ENCODE measurements at regions not wholly inside any gene's neighbourhood (a gene's known extent, or its start where the extent isn't known, plus 50 kb on each side); places are given as distances from the start of the nearest gene placed in this dataset.

GRCh38 chr4:158996669-158997074, 106.2 kb upstream of the RAPGEF2 start (continued):
- TF ChIP-seq, protein P1, sequence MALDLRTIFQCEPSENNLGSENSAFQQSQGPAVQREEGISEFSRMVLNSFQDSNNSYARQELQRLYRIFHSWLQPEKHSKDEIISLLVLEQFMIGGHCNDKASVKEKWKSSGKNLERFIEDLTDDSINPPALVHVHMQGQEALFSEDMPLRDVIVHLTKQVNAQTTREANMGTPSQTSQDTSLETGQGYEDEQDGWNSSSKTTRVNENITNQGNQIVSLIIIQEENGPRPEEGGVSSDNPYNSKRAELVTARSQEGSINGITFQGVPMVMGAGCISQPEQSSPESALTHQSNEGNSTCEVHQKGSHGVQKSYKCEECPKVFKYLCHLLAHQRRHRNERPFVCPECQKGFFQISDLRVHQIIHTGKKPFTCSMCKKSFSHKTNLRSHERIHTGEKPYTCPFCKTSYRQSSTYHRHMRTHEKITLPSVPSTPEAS (tag by site-specific recombination; IDR thresholded peaks at IDR 0.05) = no peak; the same call in 1 of the 2 replicates
- TF ChIP-seq ZNF600 (tag by site-specific recombination; IDR thresholded peaks at IDR 0.05) (0 out of 2 replicates have a peak, but pooled peaks have one; percentile 19), ZNF280D (tag by site-specific recombination; IDR thresholded peaks at IDR 0.05) (no peak), ZNF157 (tag by site-specific recombination; IDR thresholded peaks at IDR 0.05) (no peak), HIC1 (tag by site-specific recombination; IDR thresholded peaks at IDR 0.05) (peak; percentile 62; the same call in 1 of the 2 replicates), ZNF394 (tag by site-specific recombination; IDR thresholded peaks at IDR 0.05; ENCODE audit: borderline replicate concordance) (peak; percentile 29; the same call in 1 of the 2 replicates), ZNF146 (tag by site-specific recombination; IDR thresholded peaks at IDR 0.05) (no peak), ZBTB21 (tag by site-specific recombination; IDR thresholded peaks at IDR 0.05) (peak; percentile 59; the same call in 1 of the 2 replicates), ZBTB11 (tag by site-specific recombination; conservative IDR thresholded peaks at IDR 0.05; ENCODE audit: low read depth) (no peak), ZNF660 (tag by site-specific recombination; IDR thresholded peaks at IDR 0.05) (peak; percentile 95), ZNF561 (tag by site-specific recombination; IDR thresholded peaks at IDR 0.05; ENCODE audit: borderline replicate concordance) (0 out of 2 replicates have a peak, but pooled peaks have one; percentile 48), ZNF555 (tag by site-specific recombination; conservative IDR thresholded peaks at IDR 0.05) (no peak), ZFHX2 (tag by site-specific recombination; conservative IDR thresholded peaks at IDR 0.05) (no peak), ZNF184 (tag by site-specific recombination; IDR thresholded peaks at IDR 0.05) (peak; percentile 90), GLIS1 (tag by site-specific recombination; IDR thresholded peaks at IDR 0.05) (no peak), ZNF658 (tag by site-specific recombination; IDR thresholded peaks at IDR 0.05) (no peak), SP2 (tag by site-specific recombination; IDR thresholded peaks at IDR 0.05) (no peak), ZNF777 (tag by site-specific recombination; IDR thresholded peaks at IDR 0.05; ENCODE audit: borderline replicate concordance) (no peak), ZNF518A (tag by site-specific recombination; conservative IDR thresholded peaks at IDR 0.05; ENCODE audit: low read depth) (no peak), ZNF624 (tag by site-specific recombination; IDR thresholded peaks at IDR 0.05) (no peak), KLF1 (tag by site-specific recombination; IDR thresholded peaks at IDR 0.05) (peak; percentile 23; the same call in 1 of the 2 replicates)
- TF ChIP-seq, protein P2, sequence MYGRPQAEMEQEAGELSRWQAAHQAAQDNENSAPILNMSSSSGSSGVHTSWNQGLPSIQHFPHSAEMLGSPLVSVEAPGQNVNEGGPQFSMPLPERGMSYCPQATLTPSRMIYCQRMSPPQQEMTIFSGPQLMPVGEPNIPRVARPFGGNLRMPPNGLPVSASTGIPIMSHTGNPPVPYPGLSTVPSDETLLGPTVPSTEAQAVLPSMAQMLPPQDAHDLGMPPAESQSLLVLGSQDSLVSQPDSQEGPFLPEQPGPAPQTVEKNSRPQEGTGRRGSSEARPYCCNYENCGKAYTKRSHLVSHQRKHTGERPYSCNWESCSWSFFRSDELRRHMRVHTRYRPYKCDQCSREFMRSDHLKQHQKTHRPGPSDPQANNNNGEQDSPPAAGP (tag by site-specific recombination; IDR thresholded peaks at IDR 0.05) = peak; percentile 69; the same call in 1 of the 2 replicates
